ENCODE measurements at regions not wholly inside any gene's neighbourhood (a gene's known extent, or its start where the extent isn't known, plus 50 kb on each side); places are given as distances from the start of the nearest gene placed in this dataset.

DNA sequence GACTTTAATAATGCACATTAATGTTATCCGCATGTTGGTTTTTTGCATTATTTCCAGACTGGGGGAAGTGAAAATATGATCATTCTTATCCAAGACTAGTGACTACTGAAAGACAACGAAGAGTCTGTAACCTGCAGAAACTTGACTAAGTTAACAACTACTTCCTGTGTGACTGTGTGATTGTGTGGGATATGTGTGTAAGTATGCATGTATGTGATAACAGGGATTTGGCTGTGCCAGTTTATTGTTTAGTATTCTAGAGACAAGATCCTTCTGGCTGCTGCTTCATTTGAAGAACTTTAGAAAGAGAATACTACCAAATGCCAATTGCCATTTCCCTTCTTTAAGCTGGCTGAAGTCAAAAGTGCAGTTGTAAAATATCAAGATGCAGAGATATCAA is 375.7 kb upstream of the PRR16 start:
- no peak overlapping the region for H3K4me3 Mint-ChIP-seq
- no peaks in the 10 kb centered on the region for H3K36me3 Mint-ChIP-seq (ENCODE audit: low read depth)
- H3K9me3 Mint-ChIP-seq: no peaks in the 10 kb centered on the region
- TF ChIP-seq, protein P1, sequence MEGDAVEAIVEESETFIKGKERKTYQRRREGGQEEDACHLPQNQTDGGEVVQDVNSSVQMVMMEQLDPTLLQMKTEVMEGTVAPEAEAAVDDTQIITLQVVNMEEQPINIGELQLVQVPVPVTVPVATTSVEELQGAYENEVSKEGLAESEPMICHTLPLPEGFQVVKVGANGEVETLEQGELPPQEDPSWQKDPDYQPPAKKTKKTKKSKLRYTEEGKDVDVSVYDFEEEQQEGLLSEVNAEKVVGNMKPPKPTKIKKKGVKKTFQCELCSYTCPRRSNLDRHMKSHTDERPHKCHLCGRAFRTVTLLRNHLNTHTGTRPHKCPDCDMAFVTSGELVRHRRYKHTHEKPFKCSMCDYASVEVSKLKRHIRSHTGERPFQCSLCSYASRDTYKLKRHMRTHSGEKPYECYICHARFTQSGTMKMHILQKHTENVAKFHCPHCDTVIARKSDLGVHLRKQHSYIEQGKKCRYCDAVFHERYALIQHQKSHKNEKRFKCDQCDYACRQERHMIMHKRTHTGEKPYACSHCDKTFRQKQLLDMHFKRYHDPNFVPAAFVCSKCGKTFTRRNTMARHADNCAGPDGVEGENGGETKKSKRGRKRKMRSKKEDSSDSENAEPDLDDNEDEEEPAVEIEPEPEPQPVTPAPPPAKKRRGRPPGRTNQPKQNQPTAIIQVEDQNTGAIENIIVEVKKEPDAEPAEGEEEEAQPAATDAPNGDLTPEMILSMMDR (IDR thresholded peaks at IDR 0.05): no peak
- H3K4me1 Mint-ChIP-seq (ENCODE audit: low read depth): peaks cover 12% of the 10 kb centered on the region
- DNase-seq: no peak
- H3K27me3 Mint-ChIP-seq (ENCODE audit: insufficient read depth): no peaks in the 10 kb centered on the region; the same call in 1 of the 2 replicates
- H3K27ac Mint-ChIP-seq: no peak overlapping the region

- no peaks in the 10 kb centered on the region for H3K9me3 Mint-ChIP-seq
- no peak for DNase-seq
- no peaks in the 10 kb centered on the region for H3K36me3 Mint-ChIP-seq (ENCODE audit: low read depth)
- H3K4me3 Mint-ChIP-seq: no peak overlapping the region
- H3K4me1 Mint-ChIP-seq (ENCODE audit: low read depth): peaks cover 12% of the 10 kb centered on the region
- TF ChIP-seq, protein P1 (IDR thresholded peaks at IDR 0.05): no peak
- no peak overlapping the region for H3K27ac Mint-ChIP-seq
- H3K27me3 Mint-ChIP-seq (ENCODE audit: insufficient read depth): no peaks in the 10 kb centered on the region; the same call in 1 of the 2 replicates
These were observed 375.3 kb upstream of the PRR16 start for GRCh38 chr5:120088836-120089235.

- H3K4me3 Mint-ChIP-seq: no peak overlapping the region
- no peaks in the 10 kb centered on the region for H3K36me3 Mint-ChIP-seq (ENCODE audit: low read depth)
- no peaks in the 10 kb centered on the region for H3K9me3 Mint-ChIP-seq
- TF ChIP-seq, protein P1 (IDR thresholded peaks at IDR 0.05): no peak
- no peaks in the 10 kb centered on the region; the same call in 1 of the 2 replicates for H3K27me3 Mint-ChIP-seq (ENCODE audit: insufficient read depth)
- no peak for DNase-seq
- peaks cover 20% of the 10 kb centered on the region for H3K4me1 Mint-ChIP-seq (ENCODE audit: low read depth)
- no peak overlapping the region for H3K27ac Mint-ChIP-seq
These were observed 372.6 kb upstream of the PRR16 start for GRCh38 chr5:120091376-120091948.

DNA sequence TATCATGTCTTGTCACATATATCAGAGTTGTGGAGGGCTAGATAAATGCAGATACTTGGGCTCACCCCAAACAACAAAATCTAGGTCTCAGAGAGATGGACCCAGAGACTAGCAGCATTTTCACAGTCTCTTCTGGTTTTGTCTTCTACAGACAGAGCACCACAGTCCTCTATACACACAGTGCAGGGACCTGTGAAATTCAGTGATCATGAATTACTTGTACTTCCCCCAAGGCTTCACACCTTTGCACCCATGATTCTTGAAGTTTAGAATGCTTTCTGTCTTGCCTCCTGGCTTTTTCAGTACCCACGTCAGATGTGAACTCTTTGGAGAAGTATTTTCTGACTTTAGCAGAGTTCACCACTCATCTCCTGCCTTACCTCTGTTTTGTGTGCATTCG is 371.5 kb upstream of the PRR16 start:
- H3K4me3 Mint-ChIP-seq: no peak overlapping the region
- peaks cover 28% of the 10 kb centered on the region for H3K4me1 Mint-ChIP-seq (ENCODE audit: low read depth)
- no peaks in the 10 kb centered on the region; the same call in 1 of the 2 replicates for H3K27me3 Mint-ChIP-seq (ENCODE audit: insufficient read depth)
- no peak overlapping the region for H3K27ac Mint-ChIP-seq
- no peaks in the 10 kb centered on the region for H3K36me3 Mint-ChIP-seq (ENCODE audit: low read depth)
- H3K9me3 Mint-ChIP-seq: no peaks in the 10 kb centered on the region
- DNase-seq: no peak
- TF ChIP-seq, protein P1 (IDR thresholded peaks at IDR 0.05): no peak

- H3K4me3 Mint-ChIP-seq: no peak overlapping the region
- TF ChIP-seq, protein P1 (IDR thresholded peaks at IDR 0.05): 0 out of 2 replicates have a peak, but pooled peaks have one; percentile 8
- DNase-seq: no peak
- no peak overlapping the region for H3K27ac Mint-ChIP-seq
- H3K4me1 Mint-ChIP-seq (ENCODE audit: low read depth): peaks cover 26% of the 10 kb centered on the region
- no peaks in the 10 kb centered on the region for H3K36me3 Mint-ChIP-seq (ENCODE audit: low read depth)
- H3K27me3 Mint-ChIP-seq (ENCODE audit: insufficient read depth): no peaks in the 10 kb centered on the region; the same call in 1 of the 2 replicates
- no peaks in the 10 kb centered on the region for H3K9me3 Mint-ChIP-seq
These were observed 370.9 kb upstream of the PRR16 start for GRCh38 chr5:120093178-120093577.
